Cardiac muscle cell (in vitro differentiated cells and primary cell): ENCODE measurements at regions not wholly inside any gene's neighbourhood (a gene's known extent, or its start where the extent isn't known, plus 50 kb on each side); places are given as distances from the start of the nearest gene placed in this dataset.

Source experiments
- DNase-seq, 2 donors: peaks; one replicate each; pipeline versions ENCODE4 v3.0.0 to v3.0.0-alpha.2; 2010 to 2017; ENCODE audit warnings: low read depth in 1 of 2, low spot score in 1 of 2
- H3K27ac ChIP-seq: fragments of 200-600 bp; sonication (generic); 2 replicates; pipeline ENCODE4 v1.5.1; 2016
- H3K27me3 ChIP-seq: fragments of 200-600 bp; sonication (generic); 2 replicates; pipeline ENCODE4 v1.6.0; 2016; ENCODE audit warnings: control low read depth
- H3K36me3 ChIP-seq: fragments of 200-600 bp; sonication (generic); 2 replicates; pipeline ENCODE4 v1.5.1; 2016; ENCODE audit warnings: control low read depth
- H3K4me1 ChIP-seq: fragments of 200-600 bp; sonication (generic); 2 replicates; pipeline ENCODE4 v1.8.1; 2017; ENCODE audit warnings: low read depth, mild to moderate bottlenecking, mixed run types
- H3K4me3 ChIP-seq: fragments of 200-600 bp; sonication (generic); 2 replicates; pipeline ENCODE4 v1.5.1; 2016; ENCODE audit warnings: mild to moderate bottlenecking
- H3K9me3 ChIP-seq: fragments of 200-600 bp; sonication (generic); 2 replicates; pipeline ENCODE4 v1.5.1; 2017; ENCODE audit warnings: low read depth, mild to moderate bottlenecking, control low read depth
- CTCF ChIP-seq: IDR thresholded peaks from 2 replicates; pipeline ENCODE4 v1.5.1; 2012; ENCODE audit warnings: low read depth, mild to moderate bottlenecking, low read length

- no peaks in the 10 kb centered on the region for H3K36me3 ChIP-seq
- no peak for TF ChIP-seq CTCF
- DNase-seq: no peak
- no peaks in the 10 kb centered on the region for H3K9me3 ChIP-seq
- H3K4me1 ChIP-seq: no peaks in the 10 kb centered on the region
- H3K4me3 ChIP-seq: no peak overlapping the region
- H3K27ac ChIP-seq: no peak overlapping the region
- no peaks in the 10 kb centered on the region for H3K27me3 ChIP-seq
Observed at GRCh38 chr12:92650228-92650822, 52.5 kb upstream of the PLEKHG7 start.

GRCh38 chr12:92649511-92650227, 53.1 kb upstream of the PLEKHG7 start:
- TF ChIP-seq CTCF: peak; percentile 76

GRCh38 chr12:92648242-92649031, 54.4 kb upstream of the PLEKHG7 start:
- no peak for DNase-seq
- TF ChIP-seq CTCF: no peak
- Histone ChIP-seq H3K36me3 (no peaks in the 10 kb centered on the region), H3K4me3 (no peak overlapping the region), H3K27me3 (no peaks in the 10 kb centered on the region), H3K9me3 (no peaks in the 10 kb centered on the region), H3K4me1 (no peaks in the 10 kb centered on the region), H3K27ac (no peak overlapping the region)

More at GRCh38 chr12:92649511-92650227, 53.1 kb upstream of the PLEKHG7 start:
- H3K27ac ChIP-seq: no peak overlapping the region
- no peaks in the 10 kb centered on the region for H3K9me3 ChIP-seq
- DNase-seq: peak; percentile 85 to 92
- no peaks in the 10 kb centered on the region for H3K36me3 ChIP-seq
- no peaks in the 10 kb centered on the region for H3K4me1 ChIP-seq
- no peaks in the 10 kb centered on the region for H3K27me3 ChIP-seq
- no peak overlapping the region for H3K4me3 ChIP-seq

GRCh38 chr12:92641291-92641690, 61.5 kb upstream of the PLEKHG7 start:
- Histone ChIP-seq H3K9me3 (no peaks in the 10 kb centered on the region), H3K4me1 (peaks cover 6% of the 10 kb centered on the region), H3K4me3 (no peak overlapping the region), H3K27ac (no peak overlapping the region), H3K27me3 (no peaks in the 10 kb centered on the region), H3K36me3 (no peaks in the 10 kb centered on the region)
- no peak for DNase-seq
- TF ChIP-seq CTCF: no peak

- Histone ChIP-seq H3K4me1 (peaks cover 6% of the 10 kb centered on the region), H3K27me3 (no peaks in the 10 kb centered on the region), H3K36me3 (no peaks in the 10 kb centered on the region), H3K4me3 (no peak overlapping the region), H3K9me3 (no peaks in the 10 kb centered on the region), H3K27ac (no peak overlapping the region)
- peak in 1 of 2 donors; percentile 35 for DNase-seq
- no peak for TF ChIP-seq CTCF
Observed at GRCh38 chr12:92640691-92641090, 62.1 kb upstream of the PLEKHG7 start.
